CD8-positive, alpha-beta memory T cell (primary cell): ENCODE measurements at regions not wholly inside any gene's neighbourhood (a gene's known extent, or its start where the extent isn't known, plus 50 kb on each side); places are given as distances from the start of the nearest gene placed in this dataset.
A peak's percentile ranks its signal among the peaks of the same experiment; 100 is the strongest.

Experiments
- CTCF ChIA-PET: fragments of 350-600 bp; sonication (Branson Sonifier 250); formaldehyde crosslinking; loops from one replicate; lab custom pipeline; 2021; ENCODE audit warnings: antibody characterized with exemption; lab: Charles Lee
- POLR2A ChIA-PET: fragments of 350-600 bp; sonication (Branson Sonifier 250); formaldehyde crosslinking; loops from one replicate; lab custom pipeline; 2021; ENCODE audit warnings: antibody characterized with exemption; lab: Charles Lee
- DNase-seq, 5 donors: peaks; one replicate each; pipeline versions ENCODE4 v3.0.0 to v3.0.0-alpha.2; 2020 to 2022; ENCODE audit warnings: mixed read lengths in 1 of 5
- H3K27ac ChIP-seq: one replicate; pipeline ENCODE4 v1.7.0; 2013; ENCODE audit warnings: low read depth, mild to moderate bottlenecking, low read length, moderate library complexity
- H3K27me3 ChIP-seq: 2 replicates; pipeline ENCODE4 v1.7.0; 2013; ENCODE audit warnings: low read length, mild to moderate bottlenecking; ENCODE audit not compliant: insufficient read depth, poor library complexity, severe bottlenecking
- H3K36me3 ChIP-seq: 2 replicates; pipeline ENCODE4 v1.7.0; 2013; ENCODE audit warnings: mild to moderate bottlenecking, low read length, moderate library complexity; ENCODE audit not compliant: insufficient read depth
- H3K4me1 ChIP-seq: 2 replicates; pipeline ENCODE4 v1.7.0; 2013; ENCODE audit warnings: mild to moderate bottlenecking, low read length, moderate library complexity; ENCODE audit not compliant: insufficient read depth
- H3K4me3 ChIP-seq: 2 replicates; pipeline ENCODE4 v1.7.0; 2013; ENCODE audit warnings: mild to moderate bottlenecking, low read length
- H3K9me3 ChIP-seq: 2 replicates; pipeline ENCODE4 v1.7.0; 2013; ENCODE audit warnings: mild to moderate bottlenecking, low read length
- H3K27ac Mint-ChIP-seq, 8 donors: one replicate each; pipeline ENCODE4 v1.8.0; 2020 to 2021; ENCODE audit warnings: mixed read lengths in 8 of 8, mild to moderate bottlenecking in 6 of 8, inconsistent platforms in 3 of 8, moderate library complexity in 3 of 8
- H3K27me3 Mint-ChIP-seq, 2 donors: one replicate each; pipeline ENCODE4 v1.8.0; 2020 to 2021; ENCODE audit warnings: mixed read lengths in 2 of 2, mild to moderate bottlenecking in 1 of 2, moderate library complexity in 1 of 2
- H3K36me3 Mint-ChIP-seq, 3 donors: one replicate each; pipeline ENCODE4 v1.8.0; 2020 to 2021; ENCODE audit warnings: mixed read lengths in 3 of 3, inconsistent platforms in 1 of 3, mild to moderate bottlenecking in 1 of 3
- H3K4me1 Mint-ChIP-seq, 3 donors: one replicate each; pipeline ENCODE4 v1.8.0; 2020 to 2021; ENCODE audit warnings: mixed read lengths in 3 of 3, inconsistent platforms in 1 of 3, mild to moderate bottlenecking in 1 of 3
- H3K4me3 Mint-ChIP-seq, 7 donors: one replicate each; pipeline ENCODE4 v1.8.0; 2020 to 2021; ENCODE audit warnings: mixed read lengths in 7 of 7, mild to moderate bottlenecking in 6 of 7, moderate library complexity in 4 of 7, inconsistent platforms in 2 of 7
- H3K9me3 Mint-ChIP-seq, 5 donors: one replicate each; pipeline ENCODE4 v1.8.0; 2020 to 2022; ENCODE audit warnings: mixed read lengths in 5 of 5, mild to moderate bottlenecking in 3 of 5, moderate library complexity in 2 of 5, inconsistent platforms in 1 of 5

- ChIA-PET POLR2A (no interaction called here), CTCF (interaction anchor here (1.1 to 1.8 kb wide), 4 partner anchors 16 to 101 kb away, joined by 3 to 5 read pairs (median 4); partner anchors contain the start of gene FYN)
- peak overlapping the region; percentile 8 for H3K4me3 ChIP-seq
- H3K27ac Mint-ChIP-seq, result peak overlapping the region; percentile 64 to 97 (median 86)
- H3K4me1 Mint-ChIP-seq, result peaks cover 17 to 25% (median 24%) of the 10 kb centered on the region in 3 donors
- peak in 1 of 5 donors; percentile 37 for DNase-seq
- peak overlapping the region in 1 of 7 donors; percentile 6 for H3K4me3 Mint-ChIP-seq
- H3K27me3 Mint-ChIP-seq, result peaks cover 2 to 12% of the 10 kb centered on the region in 2 donors
- H3K4me1 ChIP-seq, result peaks cover 71% of the 10 kb centered on the region
- H3K27ac ChIP-seq, result no peak overlapping the region
- peaks cover 0 to 2% (median 0%) of the 10 kb centered on the region in 3 donors for H3K36me3 Mint-ChIP-seq
- H3K36me3 ChIP-seq, result no peaks in the 10 kb centered on the region
- no peaks in the 10 kb centered on the region for H3K9me3 Mint-ChIP-seq
- no peaks in the 10 kb centered on the region for H3K27me3 ChIP-seq
- no peaks in the 10 kb centered on the region for H3K9me3 ChIP-seq
These were observed 79.8 kb upstream of the CCN6 start for GRCh38 chr6:111973927-111974639.

- Mint-ChIP-seq H3K27me3 (peaks cover 2 to 12% of the 10 kb centered on the region in 2 donors), H3K4me1 (peaks cover 20 to 25% (median 24%) of the 10 kb centered on the region in 3 donors), H3K27ac (no peak overlapping the region), H3K9me3 (no peaks in the 10 kb centered on the region), H3K36me3 (no peaks in the 10 kb centered on the region), H3K4me3 (no peak overlapping the region)
- ChIA-PET POLR2A (no interaction called here), CTCF (no interaction called here)
- Histone ChIP-seq H3K36me3 (no peaks in the 10 kb centered on the region), H3K27ac (no peak overlapping the region), H3K27me3 (no peaks in the 10 kb centered on the region), H3K9me3 (no peaks in the 10 kb centered on the region), H3K4me3 (no peak overlapping the region), H3K4me1 (peaks cover 85% of the 10 kb centered on the region)
- no peak for DNase-seq
These were observed 78.4 kb upstream of the CCN6 start for GRCh38 chr6:111975466-111975865.

GRCh38 chr6:111976139-111976538 lies 77.8 kb upstream of the CCN6 start:
- peaks cover 89% of the 10 kb centered on the region for H3K4me1 ChIP-seq

GRCh38 chr6:111978532-111979149 lies 75.3 kb upstream of the CCN6 start:
- peaks cover 22 to 23% (median 23%) of the 10 kb centered on the region in 3 donors for H3K4me1 Mint-ChIP-seq
- H3K27ac Mint-ChIP-seq, result no peak overlapping the region
- CTCF ChIA-PET, result interaction anchor here (1.2 to 1.3 kb wide), 2 partner anchors 129 to 269 kb away, joined by 3 read pairs; no protein-coding TSS in a partner anchor

More at GRCh38 chr6:111976139-111976538, 77.8 kb upstream of the CCN6 start:
- Histone ChIP-seq H3K27me3 (no peaks in the 10 kb centered on the region), H3K27ac (no peak overlapping the region), H3K4me3 (no peak overlapping the region), H3K9me3 (no peaks in the 10 kb centered on the region), H3K36me3 (no peaks in the 10 kb centered on the region)
- POLR2A ChIA-PET, result no interaction called here
- Mint-ChIP-seq H3K4me1 (peaks cover 20 to 25% (median 24%) of the 10 kb centered on the region in 3 donors), H3K27ac (peak overlapping the region in 2 of 8 donors; percentile 26 to 48), H3K9me3 (no peaks in the 10 kb centered on the region), H3K36me3 (no peaks in the 10 kb centered on the region), H3K27me3 (peaks cover 2 to 12% of the 10 kb centered on the region in 2 donors), H3K4me3 (no peak overlapping the region)
- DNase-seq, result no peak
- CTCF ChIA-PET, result no interaction called here

GRCh38 chr6:111979633-111980032 lies 74.3 kb upstream of the CCN6 start:
- Mint-ChIP-seq H3K4me3 (no peak overlapping the region), H3K4me1 (peaks cover 22 to 28% (median 24%) of the 10 kb centered on the region in 3 donors), H3K36me3 (peaks cover 0 to 2% (median 0%) of the 10 kb centered on the region in 3 donors), H3K27me3 (peaks cover 2 to 12% of the 10 kb centered on the region in 2 donors), H3K9me3 (no peaks in the 10 kb centered on the region), H3K27ac (peak overlapping the region in 1 of 8 donors; percentile 29)
- H3K27ac ChIP-seq, result no peak overlapping the region
- H3K4me1 ChIP-seq, result peaks cover 80% of the 10 kb centered on the region
- CTCF ChIA-PET, result no interaction called here
- no peak overlapping the region for H3K4me3 ChIP-seq
- no peaks in the 10 kb centered on the region for H3K9me3 ChIP-seq
- no peaks in the 10 kb centered on the region for H3K36me3 ChIP-seq
- POLR2A ChIA-PET, result interaction anchor here (1.3 kb wide), 1 partner anchor 161 kb away, joined by 3 read pairs; no protein-coding TSS in a partner anchor
- H3K27me3 ChIP-seq, result no peaks in the 10 kb centered on the region
- no peak for DNase-seq

More at GRCh38 chr6:111978532-111979149, 75.3 kb upstream of the CCN6 start:
- Mint-ChIP-seq H3K36me3 (no peaks in the 10 kb centered on the region), H3K4me3 (no peak overlapping the region), H3K9me3 (no peaks in the 10 kb centered on the region), H3K27me3 (peaks cover 2 to 12% of the 10 kb centered on the region in 2 donors)
- H3K36me3 ChIP-seq, result no peaks in the 10 kb centered on the region
- H3K4me1 ChIP-seq, result peaks cover 81% of the 10 kb centered on the region
- POLR2A ChIA-PET, result no interaction called here
- no peaks in the 10 kb centered on the region for H3K9me3 ChIP-seq
- H3K27me3 ChIP-seq, result no peaks in the 10 kb centered on the region
- no peak overlapping the region for H3K4me3 ChIP-seq
- no peak overlapping the region for H3K27ac ChIP-seq
- no peak for DNase-seq

- ChIA-PET POLR2A (interaction anchor here (1.3 kb wide), 1 partner anchor 162 kb away, joined by 3 read pairs; no protein-coding TSS in a partner anchor), CTCF (no interaction called here)
These were observed 73.8 kb upstream of the CCN6 start for GRCh38 chr6:111980143-111980542.

GRCh38 chr6:111980971-111981840 lies 72.7 kb upstream of the CCN6 start:
- Mint-ChIP-seq H3K4me1 (peaks cover 34 to 40% (median 39%) of the 10 kb centered on the region in 3 donors), H3K27me3 (peaks cover 2 to 12% of the 10 kb centered on the region in 2 donors), H3K27ac (peak overlapping the region in 1 of 8 donors; percentile 63), H3K9me3 (no peaks in the 10 kb centered on the region), H3K4me3 (peak overlapping the region in 1 of 7 donors; percentile 51), H3K36me3 (peaks cover 0 to 2% (median 0%) of the 10 kb centered on the region in 3 donors)
- Histone ChIP-seq H3K9me3 (no peaks in the 10 kb centered on the region), H3K27me3 (no peaks in the 10 kb centered on the region), H3K4me1 (peaks cover 79% of the 10 kb centered on the region), H3K27ac (no peak overlapping the region), H3K36me3 (no peaks in the 10 kb centered on the region), H3K4me3 (no peak overlapping the region)
- no peak for DNase-seq
- ChIA-PET CTCF (interaction anchor here (1.0 kb wide), 1 partner anchor 15 kb away, joined by 3 read pairs; no protein-coding TSS in a partner anchor), POLR2A (interaction anchor here (1.3 kb wide), 1 partner anchor 163 kb away, joined by 3 read pairs; no protein-coding TSS in a partner anchor)

More at GRCh38 chr6:111980143-111980542, 73.8 kb upstream of the CCN6 start:
- Mint-ChIP-seq H3K36me3 (peaks cover 0 to 2% (median 0%) of the 10 kb centered on the region in 3 donors), H3K27me3 (peaks cover 2 to 12% of the 10 kb centered on the region in 2 donors), H3K27ac (peak overlapping the region in 1 of 8 donors; percentile 29), H3K9me3 (no peaks in the 10 kb centered on the region), H3K4me1 (peaks cover 26 to 32% (median 29%) of the 10 kb centered on the region in 3 donors), H3K4me3 (no peak overlapping the region)
- Histone ChIP-seq H3K27me3 (no peaks in the 10 kb centered on the region), H3K4me1 (peaks cover 79% of the 10 kb centered on the region), H3K27ac (no peak overlapping the region), H3K36me3 (no peaks in the 10 kb centered on the region), H3K4me3 (no peak overlapping the region), H3K9me3 (no peaks in the 10 kb centered on the region)
- no peak for DNase-seq
